Ishikawa (cell line): ENCODE measurements at regions not wholly inside any gene's neighbourhood (a gene's known extent, or its start where the extent isn't known, plus 50 kb on each side); places are given as distances from the start of the nearest gene placed in this dataset.

ENCODE experiments used
- CREB1 ChIP-seq: IDR thresholded peaks from 2 replicates; pipeline ENCODE4 v1.6.1; 2012; ENCODE audit warnings: low read depth
- EP300 ChIP-seq: IDR thresholded peaks from 2 replicates; pipeline ENCODE4 v1.6.1; 2012; ENCODE audit warnings: borderline replicate concordance
- NFIC ChIP-seq: IDR thresholded peaks from 2 replicates; pipeline ENCODE4 v1.6.1; 2012
- RAD21 ChIP-seq: IDR thresholded peaks from 2 replicates; pipeline ENCODE4 v1.6.1; 2012; ENCODE audit warnings: low read depth
- YY1 ChIP-seq: IDR thresholded peaks from 2 replicates; pipeline ENCODE4 v1.6.1; 2012; ENCODE audit warnings: low read depth
- TF ChIP-seq, protein P1 (sequence below): IDR thresholded peaks from 2 replicates; pipeline ENCODE4 v1.6.1; 2012
- TF ChIP-seq, protein P2 (sequence below): IDR thresholded peaks from 2 replicates; pipeline ENCODE4 v1.6.1; 2012; ENCODE audit warnings: low read depth, mild to moderate bottlenecking

DNA sequence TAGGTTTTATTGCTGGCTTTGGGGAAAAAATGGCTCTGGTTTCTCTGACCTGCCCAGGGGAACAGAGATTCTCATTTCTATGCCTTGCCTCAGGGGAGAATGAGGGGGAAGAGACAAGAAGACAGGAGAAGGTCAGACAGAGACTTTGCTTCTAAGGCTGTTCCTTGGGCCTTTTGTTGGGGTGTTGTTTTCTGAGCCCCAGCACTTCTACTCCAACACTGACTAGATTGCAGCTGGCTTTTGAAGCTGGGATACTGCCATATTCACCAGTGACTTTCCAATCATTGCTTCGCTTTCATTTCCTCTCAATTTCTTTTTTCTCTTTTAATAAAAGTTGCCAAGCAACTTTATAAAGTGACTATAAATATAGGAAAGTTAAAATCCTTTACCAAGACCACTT is 143.2 kb upstream of the ARHGEF26 start:
- TF ChIP-seq CREB1 = no peak
- TF ChIP-seq, protein P1, sequence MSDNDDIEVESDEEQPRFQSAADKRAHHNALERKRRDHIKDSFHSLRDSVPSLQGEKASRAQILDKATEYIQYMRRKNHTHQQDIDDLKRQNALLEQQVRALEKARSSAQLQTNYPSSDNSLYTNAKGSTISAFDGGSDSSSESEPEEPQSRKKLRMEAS = no peak
- TF ChIP-seq YY1 = no peak
- TF ChIP-seq EP300 = no peak
- TF ChIP-seq, protein P2, sequence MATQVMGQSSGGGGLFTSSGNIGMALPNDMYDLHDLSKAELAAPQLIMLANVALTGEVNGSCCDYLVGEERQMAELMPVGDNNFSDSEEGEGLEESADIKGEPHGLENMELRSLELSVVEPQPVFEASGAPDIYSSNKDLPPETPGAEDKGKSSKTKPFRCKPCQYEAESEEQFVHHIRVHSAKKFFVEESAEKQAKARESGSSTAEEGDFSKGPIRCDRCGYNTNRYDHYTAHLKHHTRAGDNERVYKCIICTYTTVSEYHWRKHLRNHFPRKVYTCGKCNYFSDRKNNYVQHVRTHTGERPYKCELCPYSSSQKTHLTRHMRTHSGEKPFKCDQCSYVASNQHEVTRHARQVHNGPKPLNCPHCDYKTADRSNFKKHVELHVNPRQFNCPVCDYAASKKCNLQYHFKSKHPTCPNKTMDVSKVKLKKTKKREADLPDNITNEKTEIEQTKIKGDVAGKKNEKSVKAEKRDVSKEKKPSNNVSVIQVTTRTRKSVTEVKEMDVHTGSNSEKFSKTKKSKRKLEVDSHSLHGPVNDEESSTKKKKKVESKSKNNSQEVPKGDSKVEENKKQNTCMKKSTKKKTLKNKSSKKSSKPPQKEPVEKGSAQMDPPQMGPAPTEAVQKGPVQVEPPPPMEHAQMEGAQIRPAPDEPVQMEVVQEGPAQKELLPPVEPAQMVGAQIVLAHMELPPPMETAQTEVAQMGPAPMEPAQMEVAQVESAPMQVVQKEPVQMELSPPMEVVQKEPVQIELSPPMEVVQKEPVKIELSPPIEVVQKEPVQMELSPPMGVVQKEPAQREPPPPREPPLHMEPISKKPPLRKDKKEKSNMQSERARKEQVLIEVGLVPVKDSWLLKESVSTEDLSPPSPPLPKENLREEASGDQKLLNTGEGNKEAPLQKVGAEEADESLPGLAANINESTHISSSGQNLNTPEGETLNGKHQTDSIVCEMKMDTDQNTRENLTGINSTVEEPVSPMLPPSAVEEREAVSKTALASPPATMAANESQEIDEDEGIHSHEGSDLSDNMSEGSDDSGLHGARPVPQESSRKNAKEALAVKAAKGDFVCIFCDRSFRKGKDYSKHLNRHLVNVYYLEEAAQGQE = no peak
- no peak for TF ChIP-seq NFIC
- TF ChIP-seq RAD21 = no peak
